GM19468 (cell line): ENCODE measurements at regions not wholly inside any gene's neighbourhood (a gene's known extent, or its start where the extent isn't known, plus 50 kb on each side); places are given as distances from the start of the nearest gene placed in this dataset.

Experiments
- ATAC-seq: cut with Tn5 transposase; IDR thresholded peaks from one replicate; pipeline ENCODE4 v1.9.1; 2021; ENCODE audit warnings: mild to moderate bottlenecking, moderate library complexity, moderate number of reproducible peaks; ENCODE audit not compliant: unreplicated experiment; ENCODE audit errors: extremely low read depth

DNA sequence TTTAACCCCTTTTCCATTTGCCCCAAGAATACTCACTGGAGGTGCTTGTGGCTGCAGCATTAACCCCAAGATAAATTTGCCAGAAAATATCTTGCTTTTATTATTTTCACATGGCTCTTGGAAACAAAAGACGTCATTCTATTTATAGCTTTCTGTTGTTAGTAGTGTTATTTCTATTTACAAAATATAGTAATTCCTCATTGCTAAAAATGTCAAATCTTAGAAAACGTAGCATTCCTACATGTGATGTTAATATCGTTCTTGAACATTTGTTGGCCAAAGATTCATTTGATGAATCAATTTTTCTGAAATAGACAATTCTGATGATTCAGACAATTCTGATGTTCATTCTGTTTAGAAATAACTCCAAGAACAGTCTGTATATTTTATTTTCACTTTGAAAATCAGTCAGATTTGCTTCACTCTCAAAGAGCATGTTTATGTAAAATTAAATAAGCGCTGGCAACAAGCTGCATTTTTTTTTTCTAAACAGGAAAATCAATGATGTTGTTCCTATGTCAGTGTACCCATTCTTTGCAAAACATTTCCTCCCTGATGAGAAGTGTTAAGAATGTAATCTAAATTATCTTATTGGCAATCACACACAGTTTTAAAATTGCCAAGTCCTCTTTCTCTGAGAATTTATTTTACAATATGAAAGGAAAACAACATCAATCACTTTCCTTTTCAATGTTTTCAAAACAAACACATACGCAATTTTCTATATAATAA is 334.0 kb downstream of the KCTD12 start:
- ATAC-seq = no peak

DNA sequence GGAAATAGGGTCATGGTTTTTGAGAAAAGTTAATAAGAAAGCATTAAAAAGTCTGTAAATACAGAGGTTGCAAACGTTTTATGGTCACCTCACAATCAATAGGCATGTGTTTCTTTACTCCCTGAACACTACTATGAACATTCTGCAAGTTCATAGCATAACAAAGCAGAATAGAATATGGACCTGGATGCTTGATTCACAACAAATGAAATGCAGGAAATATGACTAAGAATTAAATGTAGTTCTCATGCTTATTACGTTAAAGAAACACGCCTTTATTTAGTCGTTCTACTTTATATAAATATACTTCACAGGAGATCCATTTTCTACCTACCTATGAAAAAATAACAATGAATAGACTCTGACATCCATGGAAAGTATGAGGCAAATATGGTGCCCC is 344.0 kb downstream of the KCTD12 start:
- no peak for ATAC-seq

DNA sequence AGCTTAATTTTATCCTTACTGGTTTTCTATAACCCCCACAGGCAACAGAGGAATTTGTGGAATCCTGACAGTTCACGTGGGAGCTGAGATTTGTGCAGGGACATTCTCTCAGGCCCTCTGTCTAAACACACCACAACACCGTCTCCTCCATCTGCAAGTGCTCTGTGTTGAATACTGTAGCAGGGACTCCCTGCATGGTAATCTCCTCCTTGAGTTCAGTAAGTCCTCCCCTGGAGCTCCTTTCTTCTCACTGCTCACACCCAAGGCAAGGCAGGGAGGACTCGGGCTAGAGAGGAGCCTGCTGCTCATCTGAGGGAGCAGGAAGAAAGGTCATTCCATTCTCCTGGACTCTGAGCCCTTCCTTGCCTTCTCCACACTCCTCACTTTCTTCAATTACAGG is 348.2 kb downstream of the KCTD12 start:
- no peak for ATAC-seq

DNA sequence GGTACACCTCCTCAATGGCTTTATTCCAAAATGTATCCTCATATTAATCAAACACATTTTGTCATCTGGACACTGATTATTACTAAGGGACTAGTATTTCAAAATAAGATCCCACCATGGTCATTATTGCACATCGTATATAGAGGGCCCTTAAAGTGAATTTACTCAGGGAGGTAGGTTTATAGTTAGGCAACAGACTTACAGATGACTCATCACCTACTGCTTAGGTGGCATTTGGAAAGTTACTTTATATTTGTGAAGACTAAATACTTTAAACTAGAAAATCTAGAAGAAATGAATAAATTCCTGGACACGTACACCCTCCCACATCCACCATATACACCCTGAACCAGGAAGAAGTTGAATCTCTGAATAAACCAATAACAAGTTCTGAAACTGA is 353.0 kb downstream of the KCTD12 start:
- no peak for ATAC-seq

DNA sequence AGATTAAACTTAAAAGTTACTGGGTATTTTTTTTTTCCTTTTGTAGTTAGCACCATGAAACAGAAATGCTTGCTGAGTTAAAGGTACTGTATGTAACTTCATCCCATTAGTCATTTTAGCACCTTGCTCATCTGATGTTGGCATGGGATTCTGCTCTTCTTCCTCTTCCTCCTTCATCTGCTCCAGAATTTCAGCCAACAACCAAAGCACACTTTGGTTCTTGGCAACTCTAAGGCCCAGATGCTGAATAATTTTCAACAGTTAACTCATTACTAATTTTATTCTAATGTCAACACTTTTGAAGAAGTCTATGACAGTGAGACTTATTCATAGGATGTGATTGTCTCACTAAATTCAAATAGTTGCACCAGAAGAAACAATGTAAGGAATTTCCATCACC is 359.2 kb downstream of the KCTD12 start:
- no peak for ATAC-seq

DNA sequence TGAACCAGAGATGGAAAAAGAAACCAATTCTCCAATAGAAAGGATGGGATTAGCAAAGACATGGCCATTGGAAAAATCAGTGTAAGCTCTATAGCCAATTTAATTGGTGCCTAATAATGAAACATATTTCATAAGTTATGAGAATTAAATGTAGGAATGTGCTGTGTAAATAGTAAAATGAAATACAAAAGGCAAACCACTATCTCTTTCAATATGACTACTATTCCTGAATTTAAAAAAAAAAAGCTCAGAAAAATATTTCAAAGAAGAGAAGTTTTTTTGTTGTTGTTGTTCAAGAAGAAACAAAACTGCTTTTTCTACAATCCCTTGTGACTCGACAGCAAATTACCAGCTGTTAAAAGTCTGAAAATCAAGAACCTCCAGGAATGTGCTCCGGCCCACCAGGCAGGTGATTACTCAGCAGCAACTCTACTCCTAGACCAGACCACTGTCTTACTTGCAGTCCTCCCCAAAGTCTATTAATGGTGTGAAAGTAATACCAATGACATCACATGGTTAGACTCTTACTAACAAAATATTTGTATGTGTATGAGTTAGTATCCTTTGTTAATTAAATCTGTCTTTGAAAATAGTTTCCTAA is 362.4 kb downstream of the KCTD12 start:
- ATAC-seq = no peak

DNA sequence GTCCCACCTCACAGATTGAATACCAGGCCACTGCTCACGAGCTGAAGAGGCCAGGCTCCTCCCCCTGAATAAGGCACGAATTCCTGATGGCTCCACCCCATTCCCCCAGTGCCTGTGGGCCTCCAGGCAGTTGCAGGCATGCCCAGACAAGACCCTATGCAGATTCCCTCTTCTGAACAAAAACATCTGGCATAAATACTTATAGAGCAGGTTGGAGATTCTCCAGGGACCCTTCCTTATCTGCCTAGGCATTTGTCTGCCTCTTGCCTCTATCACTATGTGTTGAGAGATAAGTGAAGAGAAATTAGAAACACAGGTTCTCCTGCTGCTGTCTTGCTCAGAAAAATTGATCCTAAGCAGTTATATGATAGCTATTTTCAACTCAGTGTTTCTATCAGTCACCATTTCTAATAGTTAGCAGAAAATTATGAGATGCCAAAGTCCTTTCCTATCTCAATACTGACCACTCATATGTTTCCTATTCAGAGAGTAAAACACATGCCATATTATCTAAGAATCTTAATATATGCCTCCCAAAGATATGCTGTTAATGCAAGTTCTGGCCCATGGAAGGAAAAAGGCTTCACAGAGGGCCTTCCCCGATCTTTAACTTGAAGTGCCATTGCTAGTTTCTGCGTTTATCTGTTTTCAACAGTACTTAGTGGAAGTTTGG is 364.0 kb downstream of the KCTD12 start:
- no peak for ATAC-seq

DNA sequence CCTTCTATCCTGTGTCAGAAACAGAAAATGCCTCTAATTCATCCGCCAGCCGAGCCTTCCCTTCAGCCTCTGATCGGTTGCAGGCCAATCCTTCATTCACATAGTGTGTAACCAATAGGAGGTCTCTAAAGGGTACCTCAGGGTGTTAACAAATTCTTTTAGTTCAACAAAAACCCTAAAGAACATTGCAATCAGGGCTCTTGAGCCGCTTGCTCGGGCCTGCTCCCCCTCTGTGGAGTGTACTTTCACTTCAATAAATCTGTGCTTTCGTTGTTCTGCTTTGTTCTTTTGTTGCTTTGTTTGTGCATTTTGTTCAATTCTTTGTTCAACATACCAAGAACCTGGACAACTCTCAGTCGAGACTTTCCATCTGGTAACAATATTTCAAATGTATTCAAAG is 366.5 kb downstream of the KCTD12 start:
- ATAC-seq = no peak

DNA sequence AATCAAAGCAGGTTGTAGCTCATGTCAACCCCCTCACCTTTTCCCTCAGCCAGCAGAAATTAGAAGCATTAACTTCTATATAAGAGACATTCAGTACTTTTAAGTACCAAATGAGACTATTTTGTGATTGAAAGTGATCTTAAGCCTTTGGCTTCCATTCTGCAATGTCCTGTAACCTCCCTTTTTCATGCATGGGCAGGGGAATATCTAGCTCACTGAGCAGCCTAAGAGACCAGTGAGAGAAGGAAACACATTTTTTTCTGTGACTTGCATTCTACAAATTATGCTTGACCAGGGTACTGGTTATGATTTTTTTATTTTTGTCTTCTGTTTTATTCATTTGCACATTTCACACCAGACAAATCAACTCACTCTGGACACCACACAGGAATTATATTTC is 369.6 kb downstream of the KCTD12 start:
- no peak for ATAC-seq

DNA sequence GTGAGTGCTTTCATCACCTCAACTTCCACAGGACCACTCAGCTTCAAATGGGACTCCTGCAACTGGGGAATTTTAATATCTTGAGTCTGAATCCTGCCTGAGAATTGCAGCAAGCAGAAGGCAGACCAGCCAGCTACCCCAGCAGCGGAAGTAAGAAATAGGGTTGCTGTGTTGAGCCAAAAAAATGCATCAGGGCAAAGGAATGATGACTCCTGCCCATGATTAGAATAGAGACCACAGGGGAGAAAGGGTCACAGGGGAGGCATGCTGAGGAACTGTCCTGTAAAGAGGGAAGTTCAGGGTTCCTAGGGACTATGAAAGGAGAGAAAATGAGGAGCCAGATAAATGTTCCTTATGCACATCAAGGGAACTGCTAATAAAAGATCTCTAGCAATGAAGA is 370.2 kb downstream of the KCTD12 start:
- no peak for ATAC-seq

DNA sequence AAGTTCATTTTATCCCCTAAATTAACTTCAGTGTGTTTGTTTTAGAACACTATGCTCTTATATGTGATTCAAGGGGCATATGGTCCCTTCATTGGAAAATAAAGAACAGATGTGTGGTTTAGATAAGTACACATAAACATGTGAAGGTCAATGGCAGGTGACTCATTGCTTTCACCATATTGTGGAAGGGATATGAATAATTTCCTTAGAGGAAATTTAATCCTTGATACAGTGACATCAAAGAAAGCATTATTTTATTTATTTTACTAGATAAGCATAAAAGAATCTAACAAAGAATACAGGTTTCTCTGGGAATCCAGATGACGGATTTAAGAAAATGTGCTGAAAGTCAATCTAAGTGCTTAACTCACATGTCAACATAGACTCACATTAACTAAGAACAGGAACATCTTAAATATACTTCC is 373.5 kb downstream of the KCTD12 start:
- ATAC-seq = no peak

DNA sequence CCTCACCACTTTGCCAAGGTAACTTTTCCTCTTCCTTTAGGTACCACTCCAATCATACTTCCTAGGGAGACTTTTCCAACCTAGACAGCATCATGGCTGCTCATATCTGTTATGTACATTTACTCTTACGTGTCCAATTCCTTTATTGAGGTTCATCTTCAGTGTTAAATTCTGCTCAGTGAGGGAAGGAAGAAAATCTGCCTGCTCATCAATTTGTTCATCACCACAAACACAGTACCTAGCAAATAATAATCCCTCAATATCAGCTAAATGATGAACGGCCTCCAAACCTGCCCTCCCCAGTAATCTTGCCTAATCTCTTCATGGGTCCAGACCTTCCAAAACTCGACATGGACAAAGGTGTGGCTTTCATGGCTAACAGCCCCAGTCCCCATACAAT is 380.8 kb downstream of the KCTD12 start:
- ATAC-seq = no peak

DNA sequence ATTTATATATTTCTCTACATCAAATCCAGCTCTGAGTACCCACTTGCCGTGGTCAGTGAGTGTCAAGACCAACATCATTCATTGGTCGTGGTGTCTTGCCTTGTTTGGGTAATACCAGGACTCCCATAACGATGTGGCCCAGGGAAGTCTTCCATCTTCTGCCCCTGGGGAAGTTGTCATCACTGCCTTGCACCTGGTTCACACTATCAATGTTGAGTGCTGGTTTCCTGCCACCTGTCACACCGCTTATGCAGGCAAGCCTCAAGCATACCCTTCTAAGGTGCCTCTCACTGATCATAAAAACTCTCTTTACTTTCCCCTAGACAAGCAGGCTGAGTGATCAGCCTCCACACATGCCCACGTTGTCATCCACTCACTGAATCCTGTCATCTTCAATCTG is 382.4 kb downstream of the KCTD12 start:
- no peak for ATAC-seq

DNA sequence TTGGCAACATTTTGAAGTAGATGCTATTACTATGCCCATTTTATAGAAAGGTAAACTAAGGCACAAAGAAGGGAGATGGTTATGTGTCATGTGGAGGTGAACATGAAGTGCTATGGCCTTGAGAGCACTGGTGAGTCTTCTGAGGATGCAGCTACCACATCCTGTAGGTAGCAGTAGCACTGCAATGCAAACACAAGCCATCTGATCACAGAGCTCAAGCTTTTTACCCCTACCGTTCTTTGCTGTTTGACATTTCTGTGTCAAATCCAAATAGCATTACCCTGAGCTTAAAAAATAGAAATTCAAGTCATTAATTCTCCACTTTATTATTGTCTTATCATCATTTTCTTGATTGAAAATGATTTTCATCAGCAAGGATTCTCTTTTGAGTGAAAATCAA is 382.9 kb downstream of the KCTD12 start:
- ATAC-seq = no peak

DNA sequence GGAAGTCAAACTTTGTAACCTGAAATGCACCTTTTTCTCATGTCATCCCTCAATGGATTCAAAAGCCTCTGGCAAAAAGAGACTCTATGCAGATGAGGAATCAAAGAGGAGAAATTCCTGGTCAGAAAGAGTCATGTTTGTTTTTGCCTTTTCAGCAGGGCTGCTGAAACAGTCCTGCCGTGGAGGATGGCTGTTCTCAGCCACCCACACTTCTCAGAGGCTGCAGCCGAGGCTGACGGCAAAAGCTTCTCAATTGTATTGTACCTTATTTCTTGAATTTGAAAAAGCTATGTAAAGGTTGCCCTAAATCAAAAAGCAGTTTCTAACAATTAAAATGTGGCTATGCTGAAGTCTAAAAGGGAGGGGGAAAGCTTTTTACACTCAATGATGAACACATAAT is 385.3 kb downstream of the KCTD12 start:
- no peak for ATAC-seq

DNA sequence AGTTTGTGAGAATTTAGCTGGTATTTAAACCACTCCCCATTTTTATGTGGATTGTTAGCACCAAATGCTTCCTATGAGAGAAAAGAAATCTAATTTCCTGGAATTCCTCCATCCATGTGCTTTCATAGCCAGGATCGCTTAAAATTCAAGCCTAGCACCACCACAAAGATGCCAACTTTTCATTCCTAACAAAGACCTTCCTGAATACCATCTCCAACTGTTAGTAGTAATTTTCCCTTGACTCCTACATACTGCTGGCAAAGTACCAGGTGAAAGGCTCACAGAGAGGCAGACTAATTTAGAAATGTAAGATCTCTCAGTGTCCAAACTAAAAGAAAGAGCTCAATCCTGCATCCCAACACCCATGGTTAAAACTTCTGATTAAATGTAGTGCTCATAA is 386.3 kb downstream of the KCTD12 start:
- ATAC-seq = no peak

DNA sequence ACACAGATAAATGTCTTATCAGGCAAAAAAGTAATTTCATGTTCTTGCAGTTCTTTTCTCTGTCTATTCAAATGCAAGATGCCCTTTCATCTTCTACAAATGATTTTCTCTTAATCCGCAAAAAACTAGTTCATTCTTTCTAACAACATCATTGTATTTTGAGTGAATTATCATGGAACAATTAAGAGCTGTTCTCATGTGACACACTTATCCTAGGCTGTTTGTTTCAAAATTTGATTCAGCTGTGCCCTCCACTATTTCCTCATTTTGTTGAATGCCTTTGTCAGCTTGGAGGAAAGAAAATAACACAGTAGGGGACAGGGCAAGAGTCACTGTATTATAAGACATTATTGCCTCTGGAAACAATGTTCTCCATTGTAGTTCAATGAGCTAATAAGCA is 396.9 kb downstream of the KCTD12 start:
- ATAC-seq = no peak

DNA sequence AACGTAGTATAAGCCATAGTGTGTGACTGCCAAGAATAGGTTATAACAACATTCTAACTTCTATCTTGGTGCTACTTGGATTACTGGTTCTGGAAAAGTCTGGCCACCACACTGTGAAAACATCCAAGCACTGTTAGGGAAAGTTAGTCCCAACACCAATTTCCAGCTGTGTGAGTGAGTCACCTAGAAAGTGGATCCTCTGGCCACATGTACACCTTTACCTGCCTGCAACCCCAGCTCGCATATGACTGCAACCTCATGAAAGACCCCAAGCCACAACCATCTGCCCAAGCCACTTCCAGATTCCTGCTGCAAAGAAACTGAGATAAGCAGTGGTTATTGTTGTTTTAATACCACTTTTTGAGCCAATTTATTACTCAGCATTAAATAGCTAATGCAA is 404.5 kb downstream of the KCTD12 start:
- no peak for ATAC-seq

DNA sequence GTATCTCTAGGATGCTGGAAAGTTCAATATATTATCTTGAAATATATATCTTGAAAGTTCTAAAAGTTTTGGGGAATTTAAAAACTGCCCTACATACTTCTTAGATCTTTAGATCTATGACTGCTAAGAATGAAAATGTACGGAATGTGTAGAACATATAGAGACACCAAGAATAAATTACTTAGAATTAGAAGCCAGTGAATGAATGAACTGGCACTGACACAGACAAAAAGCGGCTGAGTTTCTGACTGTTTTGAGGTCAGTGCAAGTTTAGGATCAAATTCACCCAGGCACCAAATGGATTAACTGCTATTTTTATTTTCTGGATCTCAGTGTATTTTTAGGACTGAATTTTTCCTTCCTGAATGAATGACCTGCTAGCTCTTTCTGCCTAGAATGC is 411.2 kb downstream of the KCTD12 start:
- no peak for ATAC-seq

DNA sequence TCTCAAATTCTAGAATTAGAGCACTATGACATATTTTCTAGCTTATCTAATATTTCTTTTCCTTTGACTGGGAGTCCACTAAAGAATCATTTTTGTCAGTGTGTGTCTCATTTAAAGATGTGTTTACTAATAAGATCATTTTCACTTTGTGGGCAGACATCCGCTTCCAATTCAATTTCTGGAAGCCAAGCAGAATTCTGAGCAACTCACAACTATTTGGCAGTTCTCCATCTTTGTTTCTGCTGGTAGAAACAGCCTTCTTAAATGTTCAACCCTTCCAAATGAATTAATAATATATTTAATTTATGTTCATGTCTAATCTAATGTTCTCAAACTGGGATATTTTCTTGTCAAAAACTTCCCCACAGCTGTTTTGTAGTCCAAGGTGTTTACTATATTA is 411.8 kb downstream of the KCTD12 start:
- no peak for ATAC-seq

DNA sequence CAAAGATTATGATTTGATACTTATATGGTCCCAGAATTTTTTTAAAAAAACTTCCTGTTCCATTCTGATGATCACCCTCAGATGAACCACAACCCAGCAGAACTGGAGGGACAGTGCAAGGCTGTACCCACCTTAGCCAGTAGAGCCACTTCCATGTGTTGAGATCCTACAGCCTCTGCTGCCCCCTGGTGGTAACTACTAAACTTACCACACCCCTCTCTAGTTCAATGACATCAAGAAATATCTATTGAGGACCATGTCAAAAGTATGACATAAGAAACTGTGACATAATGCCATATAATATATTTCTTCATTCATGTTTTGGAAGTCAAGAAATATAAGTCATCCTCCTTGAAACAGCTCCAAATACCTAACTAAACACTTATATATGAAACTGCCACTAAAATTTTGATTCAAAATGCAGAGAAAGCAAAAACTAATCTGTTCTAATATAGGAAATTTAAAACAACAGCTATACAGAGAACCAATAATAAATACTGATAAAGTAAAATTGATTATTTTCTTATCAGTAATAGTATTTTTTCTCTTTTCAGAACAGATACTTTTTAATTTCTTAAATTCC is 412.6 kb downstream of the KCTD12 start:
- peak; percentile 93 for ATAC-seq
